ENCODE measurements at regions not wholly inside any gene's neighbourhood (a gene's known extent, or its start where the extent isn't known, plus 50 kb on each side); places are given as distances from the start of the nearest gene placed in this dataset.
"Not testable (repeated sequence)": the region's sequence is repeated elsewhere in the genome, so short reads cannot be mapped to it uniquely, and the experiment has no call there.

- TF ChIP-seq CTCF (conservative IDR thresholded peaks at IDR 0.05; ENCODE audit: low read depth in 2 of 2) (no peak), REST (IDR thresholded peaks at IDR 0.05; ENCODE audit: unreplicated experiment) (no peak), ZNF331 (CRISPR knock-in tag; IDR thresholded peaks at IDR 0.05; ENCODE audit: low read depth) (no peak), POLR2AphosphoS5 (IDR thresholded peaks at IDR 0.05; ENCODE audit: low read depth) (no peak), JUNB (IDR thresholded peaks at IDR 0.05; ENCODE audit: unreplicated experiment) (no peak), ETS1 (IDR thresholded peaks at IDR 0.05) (no peak), NANOG (IDR thresholded peaks at IDR 0.05; ENCODE audit: borderline replicate concordance) (no peak)
These were observed 140.0 kb downstream of the TMEM121 start (continued) for GRCh38 chr14:105666420-105666819.

GRCh38 chr14:105666991-105667662 lies 140.7 kb downstream of the TMEM121 start:
- ATAC-seq, H3K4me3 Mint-ChIP-seq: not testable (repeated sequence)
- H3K9me3 Mint-ChIP-seq, result peaks cover 75% of the 10 kb centered on the region

GRCh38 chr14:105667663-105668020 lies 141.3 kb downstream of the TMEM121 start:
- H3K4me3 ChIP-seq; H3K4me3 Mint-ChIP-seq; H3K27me3 Mint-ChIP-seq (ENCODE audit: insufficient read depth, low read depth, poor library complexity); H3K36me3 ChIP-seq (ENCODE audit: insufficient read depth); H3K36me3 Mint-ChIP-seq (ENCODE audit: low read depth); H3K27ac Mint-ChIP-seq; H3K4me2 ChIP-seq; H3K27ac ChIP-seq (ENCODE audit: low read depth); ATAC-seq; H2AFZ ChIP-seq; H3F3A ChIP-seq (replicated peaks; ENCODE audit: low read depth); H3K4me1 Mint-ChIP-seq; H3K4me1 ChIP-seq (ENCODE audit: insufficient read depth); DNase-seq (ENCODE audit: low spot score); H4K20me1 ChIP-seq (replicated peaks; ENCODE audit: insufficient read depth); H3K27me3 ChIP-seq (ENCODE audit: insufficient read depth); H3K79me2 ChIP-seq (replicated peaks; ENCODE audit: insufficient read depth); H3K9me2 ChIP-seq (ENCODE audit: insufficient read depth): not testable (repeated sequence)
- H3K9me3 Mint-ChIP-seq, result peaks cover 70% of the 10 kb centered on the region

More at GRCh38 chr14:105666991-105667662, 140.7 kb downstream of the TMEM121 start:
- not testable (repeated sequence) for H2AFZ ChIP-seq; H3K36me3 ChIP-seq (ENCODE audit: insufficient read depth); H3F3A ChIP-seq (replicated peaks; ENCODE audit: low read depth); H3K27me3 Mint-ChIP-seq (ENCODE audit: insufficient read depth, low read depth, poor library complexity); H3K4me1 ChIP-seq (ENCODE audit: insufficient read depth); DNase-seq (ENCODE audit: low spot score); H3K4me2 ChIP-seq; H3K27ac Mint-ChIP-seq; H3K79me2 ChIP-seq (replicated peaks; ENCODE audit: insufficient read depth); H3K4me3 ChIP-seq; H4K20me1 ChIP-seq (replicated peaks; ENCODE audit: insufficient read depth); H3K4me1 Mint-ChIP-seq; H3K36me3 Mint-ChIP-seq (ENCODE audit: low read depth); H3K9me2 ChIP-seq (ENCODE audit: insufficient read depth); H3K27ac ChIP-seq (ENCODE audit: low read depth); H3K27me3 ChIP-seq (ENCODE audit: insufficient read depth)

- not testable (repeated sequence) for H3K9me2 ChIP-seq (ENCODE audit: insufficient read depth); H2AFZ ChIP-seq; H3K4me2 ChIP-seq; H3K27me3 Mint-ChIP-seq (ENCODE audit: insufficient read depth, low read depth, poor library complexity); H3K4me3 ChIP-seq; H3K4me1 ChIP-seq (ENCODE audit: insufficient read depth); DNase-seq (ENCODE audit: low spot score); ATAC-seq; H3K79me2 ChIP-seq (replicated peaks; ENCODE audit: insufficient read depth); H3K4me1 Mint-ChIP-seq; H3F3A ChIP-seq (replicated peaks; ENCODE audit: low read depth); H3K4me3 Mint-ChIP-seq; H3K27me3 ChIP-seq (ENCODE audit: insufficient read depth); H3K27ac ChIP-seq (ENCODE audit: low read depth); H3K36me3 Mint-ChIP-seq (ENCODE audit: low read depth); H3K36me3 ChIP-seq (ENCODE audit: insufficient read depth); H4K20me1 ChIP-seq (replicated peaks; ENCODE audit: insufficient read depth); H3K27ac Mint-ChIP-seq
- H3K9me3 Mint-ChIP-seq, result peaks cover 73% of the 10 kb centered on the region
These were observed 141.6 kb downstream of the TMEM121 start for GRCh38 chr14:105668021-105668420.
